PC-9 (cell line): ENCODE measurements at regions not wholly inside any gene's neighbourhood (a gene's known extent, or its start where the extent isn't known, plus 50 kb on each side); places are given as distances from the start of the nearest gene placed in this dataset.

Experiments used
- CTCF ChIP-seq: fragments of 200-600 bp; sonication (generic); conservative IDR thresholded peaks from 2 replicates; pipeline ENCODE4 v1.6.1; 2017; ENCODE audit warnings: mixed run types, antibody characterized with exemption, mild to moderate bottlenecking, moderate library complexity
- EZH2 ChIP-seq: fragments of 200-600 bp; sonication (generic); IDR thresholded peaks from 2 replicates; pipeline ENCODE4 v1.8.0; 2017; ENCODE audit warnings: antibody characterized with exemption, low read depth

GRCh38 chr14:43479596-43480195, 1027.4 kb downstream of the FSCB start:
- TF ChIP-seq EZH2 (no peak), CTCF (no peak)
